ENCODE measurements at regions not wholly inside any gene's neighbourhood (a gene's known extent, or its start where the extent isn't known, plus 50 kb on each side); places are given as distances from the start of the nearest gene placed in this dataset.

DNA sequence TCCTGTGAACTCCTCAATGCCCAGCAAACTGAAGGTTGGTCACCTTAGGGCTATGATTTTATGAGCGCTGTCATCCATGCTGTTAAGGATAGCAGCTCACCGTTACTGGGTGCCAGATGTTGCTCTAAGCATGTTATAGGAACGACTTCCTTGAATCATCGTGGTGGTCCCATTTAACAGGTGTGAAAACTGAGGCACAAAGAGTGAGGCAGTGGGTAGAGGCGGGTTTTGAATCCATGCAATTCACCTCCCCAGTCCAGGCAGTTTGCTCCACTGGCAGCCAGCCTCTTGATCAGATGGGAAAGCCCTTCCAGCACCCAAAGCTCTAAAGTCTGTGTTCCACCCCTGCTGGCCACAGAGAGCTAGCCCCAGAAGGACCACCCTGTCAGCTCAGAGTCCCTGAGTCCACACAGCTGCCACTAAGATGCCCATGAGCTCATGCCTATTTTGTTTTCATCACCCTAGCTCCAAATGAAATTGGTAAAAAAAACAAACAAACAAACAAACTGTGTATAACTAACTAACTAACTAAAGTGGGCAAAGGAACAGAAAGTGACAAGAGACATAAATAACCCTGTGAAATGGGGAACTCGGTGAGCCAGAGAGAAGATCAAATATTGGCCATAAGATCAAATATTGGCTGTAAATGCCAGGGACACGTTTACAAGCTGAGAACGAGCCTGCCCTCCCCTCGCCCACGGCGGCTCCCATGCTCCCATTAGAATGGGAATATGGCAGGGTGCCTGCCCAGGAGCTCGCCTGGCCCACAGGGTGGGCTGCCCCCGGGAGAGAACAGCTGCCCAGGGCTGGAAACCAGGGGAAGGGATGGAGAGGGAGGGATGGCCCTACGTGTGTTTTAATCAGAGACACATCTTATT, 72.3 kb upstream of the RFLNA start:
- TF ChIP-seq, protein P1, sequence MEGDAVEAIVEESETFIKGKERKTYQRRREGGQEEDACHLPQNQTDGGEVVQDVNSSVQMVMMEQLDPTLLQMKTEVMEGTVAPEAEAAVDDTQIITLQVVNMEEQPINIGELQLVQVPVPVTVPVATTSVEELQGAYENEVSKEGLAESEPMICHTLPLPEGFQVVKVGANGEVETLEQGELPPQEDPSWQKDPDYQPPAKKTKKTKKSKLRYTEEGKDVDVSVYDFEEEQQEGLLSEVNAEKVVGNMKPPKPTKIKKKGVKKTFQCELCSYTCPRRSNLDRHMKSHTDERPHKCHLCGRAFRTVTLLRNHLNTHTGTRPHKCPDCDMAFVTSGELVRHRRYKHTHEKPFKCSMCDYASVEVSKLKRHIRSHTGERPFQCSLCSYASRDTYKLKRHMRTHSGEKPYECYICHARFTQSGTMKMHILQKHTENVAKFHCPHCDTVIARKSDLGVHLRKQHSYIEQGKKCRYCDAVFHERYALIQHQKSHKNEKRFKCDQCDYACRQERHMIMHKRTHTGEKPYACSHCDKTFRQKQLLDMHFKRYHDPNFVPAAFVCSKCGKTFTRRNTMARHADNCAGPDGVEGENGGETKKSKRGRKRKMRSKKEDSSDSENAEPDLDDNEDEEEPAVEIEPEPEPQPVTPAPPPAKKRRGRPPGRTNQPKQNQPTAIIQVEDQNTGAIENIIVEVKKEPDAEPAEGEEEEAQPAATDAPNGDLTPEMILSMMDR (optimal IDR thresholded peaks at IDR 0.05 in 1 of 3, IDR thresholded peaks at IDR 0.05 in 1 of 3, conservative IDR thresholded peaks at IDR 0.05 in 1 of 3; ENCODE audit: extremely low read depth in 1 of 3, insufficient read depth in 2 of 3, low read length in 3 of 3) = no peak
- no peak for TF ChIP-seq EZH2 (IDR thresholded peaks at IDR 0.05; ENCODE audit: low read length)

All from keratinocyte (primary cell).